ENCODE measurements at regions not wholly inside any gene's neighbourhood (a gene's known extent, or its start where the extent isn't known, plus 50 kb on each side); places are given as distances from the start of the nearest gene placed in this dataset.

DNA sequence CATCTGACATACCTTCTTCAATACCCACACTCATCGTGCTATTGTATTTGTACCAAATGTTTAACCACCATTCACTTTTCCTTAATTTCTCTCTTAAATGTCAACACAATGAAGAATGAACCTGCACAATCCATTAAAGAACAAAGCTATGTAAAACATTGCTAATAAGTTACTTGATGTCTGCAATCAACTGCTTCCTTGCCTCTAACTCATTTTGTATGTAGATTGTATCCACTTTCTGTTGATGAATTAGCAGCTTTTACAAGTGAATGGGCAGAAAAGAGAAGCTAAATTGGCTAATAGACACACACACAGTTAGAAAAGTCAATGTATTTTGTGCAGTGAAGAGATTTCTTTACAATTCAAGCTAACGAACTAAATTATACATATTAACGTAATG is 212.5 kb upstream of the NDST3 start:
- H3K4me1 ChIP-seq (replicated peaks; ENCODE audit: insufficient read depth), result no peaks in the 10 kb centered on the region
- no TSS peak for BruUV-seq (replicated peaks)
- TF ChIP-seq EZH2 (IDR thresholded peaks at IDR 0.05; ENCODE audit: low read depth), result no peak
- TF ChIP-seq, protein P1, sequence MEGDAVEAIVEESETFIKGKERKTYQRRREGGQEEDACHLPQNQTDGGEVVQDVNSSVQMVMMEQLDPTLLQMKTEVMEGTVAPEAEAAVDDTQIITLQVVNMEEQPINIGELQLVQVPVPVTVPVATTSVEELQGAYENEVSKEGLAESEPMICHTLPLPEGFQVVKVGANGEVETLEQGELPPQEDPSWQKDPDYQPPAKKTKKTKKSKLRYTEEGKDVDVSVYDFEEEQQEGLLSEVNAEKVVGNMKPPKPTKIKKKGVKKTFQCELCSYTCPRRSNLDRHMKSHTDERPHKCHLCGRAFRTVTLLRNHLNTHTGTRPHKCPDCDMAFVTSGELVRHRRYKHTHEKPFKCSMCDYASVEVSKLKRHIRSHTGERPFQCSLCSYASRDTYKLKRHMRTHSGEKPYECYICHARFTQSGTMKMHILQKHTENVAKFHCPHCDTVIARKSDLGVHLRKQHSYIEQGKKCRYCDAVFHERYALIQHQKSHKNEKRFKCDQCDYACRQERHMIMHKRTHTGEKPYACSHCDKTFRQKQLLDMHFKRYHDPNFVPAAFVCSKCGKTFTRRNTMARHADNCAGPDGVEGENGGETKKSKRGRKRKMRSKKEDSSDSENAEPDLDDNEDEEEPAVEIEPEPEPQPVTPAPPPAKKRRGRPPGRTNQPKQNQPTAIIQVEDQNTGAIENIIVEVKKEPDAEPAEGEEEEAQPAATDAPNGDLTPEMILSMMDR (conservative IDR thresholded peaks at IDR 0.05), result no peak
- H3F3A ChIP-seq (ENCODE audit: insufficient read depth, low read depth), result no peaks in the 10 kb centered on the region
- no peaks in the 10 kb centered on the region for H4K20me1 ChIP-seq (ENCODE audit: insufficient read depth)
- ChIA-PET CTCF (no interaction called here), POLR2A (ENCODE audit: unreplicated experiment) (no interaction called here)
- no peak overlapping the region for H2AFZ ChIP-seq
- H3K36me3 ChIP-seq (ENCODE audit: low read depth), result no peaks in the 10 kb centered on the region
- H3K4me2 ChIP-seq, result no peak overlapping the region
- H3K27me3 ChIP-seq (ENCODE audit: insufficient read depth, low read depth), result no peaks in the 10 kb centered on the region
- H3K9me2 ChIP-seq (ENCODE audit: insufficient read depth), result no peaks in the 10 kb centered on the region
- H3K4me3 ChIP-seq, result no peak overlapping the region
- H3K79me2 ChIP-seq (ENCODE audit: low read depth), result no peaks in the 10 kb centered on the region
- H3K9me3 ChIP-seq (ENCODE audit: insufficient read depth, low read depth), result no peaks in the 10 kb centered on the region
- no peak overlapping the region for H3K27ac ChIP-seq
- intact Hi-C loops (cut with micrococcal nuclease; ENCODE audit: unreplicated experiment), result no loop called here
- no peak for DNase-seq

DNA sequence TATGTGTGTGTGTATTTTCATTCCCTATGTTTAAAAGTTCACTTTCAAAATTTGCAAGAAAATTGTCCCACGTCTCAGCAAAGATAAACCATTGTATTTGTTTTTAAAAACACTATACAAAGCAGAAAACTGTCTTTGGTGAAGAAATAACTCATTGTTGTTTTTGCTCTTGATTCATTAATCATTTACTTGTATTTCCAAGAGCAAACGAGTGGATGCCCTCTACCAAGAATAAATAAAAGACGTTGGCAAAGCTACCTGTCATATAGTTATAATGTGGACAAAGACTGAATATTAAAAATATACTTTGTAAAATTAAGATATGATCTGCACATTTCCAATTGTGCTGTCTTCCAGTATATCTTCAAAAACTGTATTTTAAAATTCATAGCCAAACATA is 210.9 kb upstream of the NDST3 start:
- Histone ChIP-seq H2AFZ (no peak overlapping the region), H3K4me1 (replicated peaks; ENCODE audit: insufficient read depth) (no peaks in the 10 kb centered on the region), H3F3A (ENCODE audit: insufficient read depth, low read depth) (no peaks in the 10 kb centered on the region), H3K9me3 (ENCODE audit: insufficient read depth, low read depth) (no peaks in the 10 kb centered on the region), H3K27me3 (ENCODE audit: insufficient read depth, low read depth) (no peaks in the 10 kb centered on the region), H4K20me1 (ENCODE audit: insufficient read depth) (no peaks in the 10 kb centered on the region), H3K27ac (no peak overlapping the region), H3K4me2 (no peak overlapping the region), H3K9me2 (ENCODE audit: insufficient read depth) (no peaks in the 10 kb centered on the region), H3K36me3 (ENCODE audit: low read depth) (no peaks in the 10 kb centered on the region), H3K4me3 (no peak overlapping the region), H3K79me2 (ENCODE audit: low read depth) (no peaks in the 10 kb centered on the region)
- ChIA-PET POLR2A (ENCODE audit: unreplicated experiment) (no interaction called here), CTCF (no interaction called here)
- DNase-seq, result no peak
- intact Hi-C loops (cut with micrococcal nuclease; ENCODE audit: unreplicated experiment), result no loop called here
- no peak for TF ChIP-seq EZH2 (IDR thresholded peaks at IDR 0.05; ENCODE audit: low read depth)
- TF ChIP-seq, protein P1 (conservative IDR thresholded peaks at IDR 0.05), result no peak
- BruUV-seq (replicated peaks), result no TSS peak

DNA sequence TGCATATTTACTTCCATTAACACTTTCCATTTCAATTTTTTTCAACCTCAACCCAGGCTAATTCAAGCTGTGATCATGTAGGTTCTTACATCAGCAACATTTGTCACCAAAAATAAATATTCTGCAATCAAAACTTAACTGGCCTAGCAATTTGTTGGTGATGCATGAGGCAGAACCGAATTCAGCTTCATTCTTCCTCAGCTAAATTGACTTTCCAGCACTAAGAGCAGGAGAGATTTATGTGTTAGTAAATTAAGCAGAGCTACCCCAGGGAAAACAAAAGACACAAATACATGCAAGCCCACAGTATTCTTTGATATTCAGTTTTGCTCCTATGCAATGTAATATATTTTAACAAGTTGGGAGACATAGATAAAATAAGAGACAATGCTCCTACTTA is 208.7 kb upstream of the NDST3 start:
- no peak overlapping the region for H3K4me2 ChIP-seq
- BruUV-seq (replicated peaks), result no TSS peak
- H3K9me3 ChIP-seq (ENCODE audit: insufficient read depth, low read depth), result no peaks in the 10 kb centered on the region
- H3K27me3 ChIP-seq (ENCODE audit: insufficient read depth, low read depth), result no peaks in the 10 kb centered on the region
- no peaks in the 10 kb centered on the region for H3K36me3 ChIP-seq (ENCODE audit: low read depth)
- POLR2A ChIA-PET (ENCODE audit: unreplicated experiment), result no interaction called here
- H3K4me3 ChIP-seq, result no peak overlapping the region
- no peak for TF ChIP-seq EZH2 (IDR thresholded peaks at IDR 0.05; ENCODE audit: low read depth)
- TF ChIP-seq, protein P1 (conservative IDR thresholded peaks at IDR 0.05), result no peak
- no peaks in the 10 kb centered on the region for H3K79me2 ChIP-seq (ENCODE audit: low read depth)
- no peaks in the 10 kb centered on the region for H3K4me1 ChIP-seq (replicated peaks; ENCODE audit: insufficient read depth)
- H3K27ac ChIP-seq, result no peak overlapping the region
- H2AFZ ChIP-seq, result no peak overlapping the region
- DNase-seq, result no peak
- CTCF ChIA-PET, result no interaction called here
- H3F3A ChIP-seq (ENCODE audit: insufficient read depth, low read depth), result no peaks in the 10 kb centered on the region
- H4K20me1 ChIP-seq (ENCODE audit: insufficient read depth), result no peaks in the 10 kb centered on the region
- no peaks in the 10 kb centered on the region for H3K9me2 ChIP-seq (ENCODE audit: insufficient read depth)
- intact Hi-C loops (cut with micrococcal nuclease; ENCODE audit: unreplicated experiment), result no loop called here

All from PC-9 (cell line).